LNCAP (cell line): ENCODE measurements at regions not wholly inside any gene's neighbourhood (a gene's known extent, or its start where the extent isn't known, plus 50 kb on each side); places are given as distances from the start of the nearest gene placed in this dataset.

Experiments used
- CTCF ChIP-seq: fragments of 450-650 bp; IDR thresholded peaks from 2 replicates; pipeline ENCODE4 v1.5.1; 2017; ENCODE audit warnings: mild to moderate bottlenecking

- no peak for TF ChIP-seq CTCF
These were observed 440.8 kb upstream of the CDH20 start for GRCh38 chr18:60892441-60892840.

GRCh38 chr18:60892855-60893254 is 440.4 kb upstream of the CDH20 start:
- TF ChIP-seq CTCF = no peak

- TF ChIP-seq CTCF = no peak
These were observed 439.7 kb upstream of the CDH20 start for GRCh38 chr18:60893355-60894097.

GRCh38 chr18:60894254-60894945 is 438.8 kb upstream of the CDH20 start:
- no peak for TF ChIP-seq CTCF

DNA sequence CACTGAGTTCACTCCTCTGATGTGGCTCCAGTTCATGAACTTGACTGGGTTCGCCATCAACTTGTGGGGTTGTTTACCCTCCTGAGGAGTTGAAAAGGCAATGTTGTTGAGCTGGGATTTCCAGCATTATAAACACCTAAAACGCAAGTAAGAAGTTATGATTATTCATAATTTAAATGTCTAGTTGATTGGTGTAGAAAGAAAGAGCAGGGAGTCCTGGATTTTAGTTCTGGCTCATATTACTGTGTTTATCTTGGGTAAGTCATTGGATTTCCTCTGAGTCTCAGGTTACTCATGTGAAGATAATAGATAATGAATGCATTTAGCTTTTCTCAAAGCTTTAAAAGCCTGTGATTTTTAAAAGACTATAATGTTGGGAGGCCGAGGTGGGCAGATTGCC is 438.0 kb upstream of the CDH20 start:
- no peak for TF ChIP-seq CTCF

- TF ChIP-seq CTCF = no peak
These were observed 435.1 kb upstream of the CDH20 start for GRCh38 chr18:60898111-60898510.

DNA sequence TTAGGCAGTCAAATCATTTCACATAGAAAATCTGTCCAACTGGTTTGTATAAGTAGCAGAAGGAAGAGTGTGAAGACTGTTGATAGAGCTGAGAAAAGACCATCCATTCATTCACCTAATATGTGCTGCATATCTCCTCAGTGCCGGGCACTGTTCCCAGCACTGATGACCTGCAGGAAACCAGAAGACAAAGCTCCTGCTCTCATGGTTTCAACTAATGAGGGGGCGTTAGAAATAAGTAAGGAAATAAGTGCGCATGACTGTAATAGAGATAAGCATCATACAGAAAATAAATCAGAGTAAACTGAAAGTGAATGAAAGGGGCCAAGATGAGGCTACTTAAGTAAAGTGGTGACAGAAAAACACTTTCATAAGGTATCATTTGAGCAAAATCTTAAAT is 427.5 kb upstream of the CDH20 start:
- TF ChIP-seq CTCF = no peak
